GM21390 (cell line): ENCODE measurements at regions not wholly inside any gene's neighbourhood (a gene's known extent, or its start where the extent isn't known, plus 50 kb on each side); places are given as distances from the start of the nearest gene placed in this dataset.

Source experiments
- ATAC-seq: cut with Tn5 transposase; IDR thresholded peaks from one replicate; pipeline ENCODE4 v1.9.1; 2021; ENCODE audit not compliant: unreplicated experiment

- no peak for ATAC-seq
Measured at GRCh38 chr4:27182211-27182610, 321.6 kb downstream of the STIM2 start.

GRCh38 chr4:27184508-27185155, 324.0 kb downstream of the STIM2 start:
- ATAC-seq, result no peak

- no peak for ATAC-seq
Measured at GRCh38 chr4:27186710-27187109, 326.1 kb downstream of the STIM2 start.

GRCh38 chr4:27187786-27188185, 327.1 kb downstream of the STIM2 start:
- ATAC-seq, result no peak

DNA sequence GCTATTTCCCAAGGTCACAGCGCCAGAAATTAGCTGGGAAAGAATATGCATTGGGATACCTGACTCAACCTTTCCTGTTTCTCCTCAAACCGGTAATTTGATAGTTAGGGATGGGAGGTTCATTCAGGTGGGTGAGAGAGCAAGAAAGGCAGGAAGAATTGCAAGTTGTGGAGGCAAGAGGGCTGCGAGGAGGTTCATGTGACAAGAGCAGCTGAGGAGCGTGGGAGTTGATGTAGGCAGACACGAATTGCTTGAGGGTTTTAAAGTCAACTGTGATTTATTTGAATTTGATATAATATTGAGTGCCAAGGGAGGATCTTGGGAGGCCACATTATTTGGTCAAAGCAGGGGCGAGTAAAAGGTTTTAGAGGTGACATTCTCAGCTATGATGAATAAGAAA, 329.0 kb downstream of the STIM2 start:
- no peak for ATAC-seq

DNA sequence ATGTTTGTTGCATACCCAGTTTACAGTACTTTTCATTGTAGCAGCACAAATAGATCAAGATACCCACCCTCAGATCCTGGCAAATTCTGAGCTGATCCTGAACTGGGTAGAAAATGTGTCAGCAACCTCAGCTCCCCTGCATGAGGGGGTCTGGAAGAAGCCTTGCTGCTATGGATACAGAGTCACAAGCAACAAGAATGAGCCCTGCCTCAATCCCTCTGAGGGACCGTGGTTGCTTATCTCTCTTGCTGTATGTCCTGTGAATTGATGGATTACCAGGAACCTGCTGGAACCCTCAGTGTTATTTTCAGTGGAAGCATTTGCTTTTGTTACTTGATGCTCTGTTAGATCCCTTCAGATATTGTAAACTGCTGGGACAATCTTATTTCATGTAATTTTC, 331.0 kb downstream of the STIM2 start:
- no peak for ATAC-seq

DNA sequence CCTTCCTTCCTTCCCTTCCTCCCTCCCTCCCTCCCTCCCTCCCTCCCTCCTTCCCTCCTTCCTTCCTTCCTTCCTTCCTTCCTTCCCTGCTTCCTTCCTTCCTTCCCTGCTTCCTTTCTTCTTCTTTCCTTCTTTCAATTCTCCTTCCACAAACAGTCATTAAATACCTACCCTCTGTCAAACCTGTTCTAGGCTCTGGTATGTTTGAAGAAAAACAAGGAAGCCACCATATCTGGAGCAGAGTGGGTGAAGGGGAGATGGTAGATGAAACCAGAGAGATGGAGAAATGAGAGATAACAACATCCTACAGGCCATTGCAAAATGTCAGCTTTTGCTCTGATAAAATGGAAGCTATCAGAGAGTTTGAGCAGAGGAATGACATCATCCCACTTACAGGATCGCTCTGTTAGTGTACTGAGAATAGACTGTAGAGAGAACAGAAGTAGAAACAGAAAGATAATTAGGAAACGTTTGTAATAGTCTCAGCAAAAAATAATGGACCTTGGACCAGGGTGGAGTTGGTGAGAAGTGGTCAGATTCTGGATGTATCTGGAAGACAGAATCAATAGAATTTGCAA, 334.0 kb downstream of the STIM2 start:
- ATAC-seq, result no peak

- ATAC-seq, result no peak
Measured at GRCh38 chr4:27198246-27198645, 337.6 kb downstream of the STIM2 start.

DNA sequence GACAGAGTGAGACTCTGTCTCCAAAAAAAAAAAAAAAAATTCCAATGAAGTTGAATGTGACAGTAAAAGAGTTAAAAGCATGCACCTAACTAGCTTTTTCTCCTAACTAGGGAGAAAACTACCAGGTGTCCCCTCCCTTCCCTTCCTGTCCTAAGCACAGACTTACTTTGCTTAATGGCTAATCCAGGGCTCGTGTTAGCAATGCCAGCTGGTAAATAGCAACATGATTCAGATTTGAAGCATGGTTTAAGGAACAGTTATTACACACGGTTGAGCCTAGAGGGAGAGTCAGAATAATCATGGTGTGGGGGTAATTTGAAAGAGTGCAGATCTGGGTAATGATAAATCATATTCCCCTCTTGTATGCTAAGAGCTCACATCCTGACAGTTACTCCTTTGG, 338.3 kb downstream of the STIM2 start:
- ATAC-seq, result no peak

- ATAC-seq, result no peak
Measured at GRCh38 chr4:27206009-27206408, 345.4 kb downstream of the STIM2 start.

DNA sequence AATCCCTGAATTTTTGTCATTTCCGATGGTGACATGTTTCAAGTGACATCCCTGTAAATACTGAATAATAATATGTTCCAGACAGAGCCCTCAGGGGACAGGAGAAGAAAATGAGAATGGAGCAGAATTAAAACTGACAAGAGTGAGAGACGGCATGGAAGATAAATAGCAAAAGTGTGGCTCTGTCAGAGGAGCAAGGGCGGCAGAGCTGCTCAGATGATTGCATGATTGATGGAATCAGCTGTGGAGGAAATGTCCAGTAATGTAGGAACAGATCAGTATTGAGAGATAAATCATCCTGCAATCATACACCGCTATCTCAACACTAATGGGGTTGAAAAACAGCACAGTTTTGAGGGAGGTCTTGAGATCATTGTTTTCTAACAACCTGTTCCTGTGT, 350.3 kb downstream of the STIM2 start:
- ATAC-seq, result no peak

- no peak for ATAC-seq
Measured at GRCh38 chr4:27214010-27214409, 353.4 kb downstream of the STIM2 start.

DNA sequence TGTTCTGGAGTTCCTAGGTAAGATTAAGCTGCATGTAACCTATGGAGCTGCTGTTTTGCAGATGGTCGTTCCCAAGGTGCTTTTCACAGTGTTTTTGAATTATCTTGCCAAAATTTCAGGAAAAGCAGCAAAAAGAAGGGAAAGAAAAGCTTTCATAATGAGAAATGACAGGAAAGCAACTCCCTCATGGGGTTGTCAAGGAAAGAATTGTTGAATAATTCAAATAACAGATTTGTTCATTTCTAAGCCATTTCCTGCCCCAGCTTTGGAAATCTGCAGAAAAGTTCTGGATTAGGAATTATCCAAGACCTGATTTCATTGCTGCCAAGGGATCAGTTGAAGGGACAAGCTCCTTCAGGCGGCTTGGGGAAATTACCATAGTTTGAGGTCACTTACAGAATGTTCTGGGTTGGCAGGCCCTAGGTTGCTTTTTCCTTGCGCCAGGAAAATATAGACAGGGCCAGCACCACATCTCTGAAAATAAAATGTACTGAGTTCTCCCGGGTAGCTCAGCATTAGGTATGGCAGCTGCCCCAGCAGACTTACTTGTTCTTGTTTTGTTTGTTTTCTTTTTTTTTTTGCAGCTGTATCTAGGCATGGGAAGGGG, 354.7 kb downstream of the STIM2 start:
- ATAC-seq, result no peak

GRCh38 chr4:27217261-27217769, 356.7 kb downstream of the STIM2 start:
- no peak for ATAC-seq

DNA sequence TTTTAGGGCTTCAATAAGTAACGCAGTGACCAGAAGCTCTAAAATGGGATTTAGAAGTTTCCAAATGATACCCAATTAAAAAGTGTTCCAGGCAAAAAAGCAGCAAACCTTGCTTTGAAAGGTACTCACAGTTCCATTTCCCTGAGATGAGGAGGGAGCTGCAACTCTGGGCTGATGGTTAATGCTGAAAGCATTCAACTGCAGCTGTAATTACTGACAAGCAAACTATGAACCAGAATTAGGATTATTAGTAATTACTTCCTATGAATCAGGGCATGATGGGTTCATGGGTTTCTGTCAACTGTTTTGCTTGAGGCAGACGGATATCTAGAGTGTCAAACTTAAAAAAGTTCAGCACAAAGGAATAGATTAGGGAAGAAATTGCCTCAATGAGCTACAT, 357.4 kb downstream of the STIM2 start:
- ATAC-seq, result no peak

GRCh38 chr4:27223326-27223725, 362.7 kb downstream of the STIM2 start:
- no peak for ATAC-seq

DNA sequence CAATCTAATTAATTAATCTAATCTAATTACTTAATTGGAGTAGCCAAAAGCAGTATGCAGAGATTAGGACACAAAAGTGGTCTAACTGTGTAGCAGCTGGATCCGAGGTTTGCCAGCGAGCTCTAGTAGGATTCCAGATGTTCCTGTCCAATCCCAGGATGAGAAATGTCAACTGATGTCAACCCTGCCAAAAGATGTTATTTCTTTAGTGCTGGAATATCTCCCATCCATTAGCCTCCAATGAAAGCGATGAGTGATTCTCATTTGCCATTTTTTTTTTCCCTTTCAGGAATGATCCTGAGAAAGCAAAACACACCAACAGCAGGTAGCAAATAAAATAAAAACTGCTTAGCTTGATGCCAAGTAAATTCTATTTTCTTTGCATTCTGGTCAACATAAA, 372.9 kb downstream of the STIM2 start:
- no peak for ATAC-seq

DNA sequence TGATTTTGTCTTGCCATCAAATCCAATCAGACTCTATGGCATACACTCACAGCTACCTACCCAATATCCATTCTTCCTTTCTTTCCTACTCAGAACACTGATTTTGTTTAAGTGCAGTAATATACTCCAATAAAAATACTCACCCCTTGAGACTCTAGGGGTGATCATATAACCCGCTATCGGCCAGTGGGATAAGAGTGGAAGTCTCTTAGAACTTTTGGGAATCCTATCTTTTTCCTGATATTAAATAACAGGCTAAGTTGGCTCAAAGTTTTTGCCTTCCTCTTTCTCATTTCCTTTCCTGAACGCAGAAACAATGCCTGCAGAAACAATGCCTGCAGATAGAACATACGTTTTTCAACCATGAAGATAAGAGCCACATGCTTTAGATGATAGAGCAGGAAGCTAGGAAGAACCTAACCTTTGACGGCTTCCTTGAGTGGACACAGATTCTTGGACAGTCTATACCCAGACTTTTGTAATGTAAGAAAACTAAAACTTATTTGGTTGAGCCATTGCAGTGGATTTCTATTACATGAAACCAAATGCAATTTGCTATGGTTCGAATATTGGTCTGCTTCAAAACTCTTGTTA, 373.8 kb downstream of the STIM2 start:
- ATAC-seq, result no peak

DNA sequence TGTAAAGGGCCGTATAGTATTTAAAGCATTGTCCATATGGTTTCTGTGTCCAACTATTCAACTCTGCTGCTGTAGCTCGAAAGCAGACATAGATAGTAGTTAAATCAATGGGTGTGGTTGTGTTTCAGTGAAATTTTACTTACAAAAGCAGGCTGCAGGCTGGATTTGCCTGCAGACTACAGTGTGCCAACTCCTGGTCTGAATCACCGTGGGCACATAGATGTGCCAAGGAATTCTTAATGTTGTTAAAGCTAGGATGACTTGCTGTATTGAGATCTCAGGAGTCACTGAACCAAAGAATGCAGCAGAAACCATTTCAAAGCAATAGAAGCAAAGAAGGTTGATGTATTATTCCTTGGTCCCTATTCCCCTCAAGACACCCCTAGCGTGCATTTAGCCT, 379.0 kb downstream of the STIM2 start:
- ATAC-seq, result no peak

- no peak for ATAC-seq
Measured at GRCh38 chr4:27242217-27242616, 381.6 kb downstream of the STIM2 start.

- ATAC-seq, result no peak
Measured at GRCh38 chr4:27245216-27245615, 384.6 kb downstream of the STIM2 start.

DNA sequence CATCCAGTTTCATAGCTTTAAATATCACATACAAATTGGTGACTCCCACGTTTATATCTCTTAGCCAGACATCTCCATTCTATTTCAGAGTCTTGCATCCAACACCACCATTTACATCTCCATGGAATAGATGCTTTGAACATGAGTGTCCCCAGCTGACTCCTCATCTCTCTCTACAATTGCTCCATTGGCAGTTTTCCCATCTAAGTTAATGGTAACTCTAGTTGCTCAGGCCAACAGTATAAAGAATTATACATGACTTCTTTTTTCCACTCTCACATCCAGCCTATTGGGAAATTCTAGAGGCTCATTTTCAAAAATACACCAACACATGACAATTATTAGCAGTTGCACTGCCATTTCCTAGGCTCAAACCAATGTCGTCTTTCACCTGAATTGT, 388.2 kb downstream of the STIM2 start:
- no peak for ATAC-seq
